IPS DF 6.9 (cell line): ENCODE measurements at regions not wholly inside any gene's neighbourhood (a gene's known extent, or its start where the extent isn't known, plus 50 kb on each side); places are given as distances from the start of the nearest gene placed in this dataset.

ENCODE experiments used
- DNase-seq: peaks from one replicate; pipeline ENCODE4 v3.0.0-alpha.2; 2013; ENCODE audit warnings: low read depth, low spot score
- H3K27ac ChIP-seq: one replicate; pipeline ENCODE4 v1.5.1; 2013; ENCODE audit warnings: low read length, control low read depth
- H3K27me3 ChIP-seq: 2 replicates; pipeline ENCODE4 v1.6.1; 2013; ENCODE audit warnings: mild to moderate bottlenecking, low read length; ENCODE audit not compliant: control insufficient read depth, insufficient read depth
- H3K36me3 ChIP-seq: 2 replicates; pipeline ENCODE4 v1.6.1; 2013; ENCODE audit warnings: low read length; ENCODE audit not compliant: control insufficient read depth, insufficient read depth
- H3K4me1 ChIP-seq: 2 replicates; pipeline ENCODE4 v1.6.1; 2013; ENCODE audit warnings: low read length; ENCODE audit not compliant: control insufficient read depth, insufficient read depth
- H3K4me3 ChIP-seq: 2 replicates; pipeline ENCODE4 v1.5.1; 2013; ENCODE audit warnings: mild to moderate bottlenecking, low read length
- H3K9me3 ChIP-seq: 2 replicates; pipeline ENCODE4 v1.6.1; 2013; ENCODE audit warnings: low read length, inconsistent platforms; ENCODE audit not compliant: control insufficient read depth, insufficient read depth
- WGBS: extraction: QIAGEN DNeasy Blood & Tissue Kit; methylation state at CpG from one replicate; pipeline ENCODE4 v1.1.7; 2013; ENCODE audit warnings: mixed read lengths, missing lambda C conversion rate; ENCODE audit not compliant: insufficient read length, insufficient coverage; 5-methylcytosine and 5-hydroxymethylcytosine counted together

DNA sequence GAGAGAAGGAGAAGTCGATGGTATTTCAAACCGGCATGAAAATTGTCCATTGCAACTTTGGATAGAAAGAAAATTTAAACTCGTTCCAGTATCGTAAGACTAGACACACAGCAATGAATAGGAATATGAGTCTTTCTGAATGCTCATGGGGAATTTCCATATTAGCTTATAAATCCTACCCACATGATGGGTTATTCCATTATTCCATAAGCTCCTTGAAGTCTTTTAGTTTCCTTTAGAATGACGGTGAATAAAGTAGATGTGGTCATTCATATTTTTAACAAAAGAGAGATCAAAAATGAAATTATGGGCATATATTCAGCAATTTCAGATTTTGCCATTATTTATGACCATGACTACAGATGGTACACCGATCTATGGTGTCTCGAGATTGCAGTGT, 163.4 kb upstream of the HMGA2 start:
- Histone ChIP-seq H3K36me3 (no peaks in the 10 kb centered on the region), H3K9me3 (no peaks in the 10 kb centered on the region), H3K27ac (no peak overlapping the region), H3K4me1 (peaks cover 1% of the 10 kb centered on the region; the same call in 1 of the 2 replicates), H3K27me3 (no peaks in the 10 kb centered on the region), H3K4me3 (no peak overlapping the region)
- no peak for DNase-seq
- no CpG with 5 or more reads among the region's 7 CpGs for WGBS

DNA sequence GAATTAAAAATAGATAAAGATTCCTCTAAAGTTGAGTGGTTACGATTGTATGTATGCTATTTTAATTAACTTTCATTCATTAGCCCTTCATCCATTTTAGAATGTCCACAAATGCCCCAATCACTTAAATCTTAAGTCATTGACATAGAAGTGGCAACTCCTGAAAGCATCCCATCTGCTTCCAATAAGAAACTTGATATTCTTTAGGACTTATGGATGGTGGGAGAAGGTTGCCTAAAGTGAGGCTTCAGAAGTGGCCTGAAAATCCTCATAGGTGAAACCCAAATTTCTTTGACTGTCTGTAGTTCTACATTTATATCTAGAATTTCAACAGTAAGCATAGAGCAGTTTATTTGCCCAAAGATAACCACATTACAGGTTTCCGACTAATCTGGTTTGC, 161.7 kb upstream of the HMGA2 start:
- Histone ChIP-seq H3K4me1 (no peaks in the 10 kb centered on the region), H3K36me3 (no peaks in the 10 kb centered on the region), H3K9me3 (no peaks in the 10 kb centered on the region), H3K27me3 (no peaks in the 10 kb centered on the region), H3K27ac (no peak overlapping the region), H3K4me3 (no peak overlapping the region)
- DNase-seq: no peak
- WGBS: no CpG with 5 or more reads among the region's 2 CpGs

DNA sequence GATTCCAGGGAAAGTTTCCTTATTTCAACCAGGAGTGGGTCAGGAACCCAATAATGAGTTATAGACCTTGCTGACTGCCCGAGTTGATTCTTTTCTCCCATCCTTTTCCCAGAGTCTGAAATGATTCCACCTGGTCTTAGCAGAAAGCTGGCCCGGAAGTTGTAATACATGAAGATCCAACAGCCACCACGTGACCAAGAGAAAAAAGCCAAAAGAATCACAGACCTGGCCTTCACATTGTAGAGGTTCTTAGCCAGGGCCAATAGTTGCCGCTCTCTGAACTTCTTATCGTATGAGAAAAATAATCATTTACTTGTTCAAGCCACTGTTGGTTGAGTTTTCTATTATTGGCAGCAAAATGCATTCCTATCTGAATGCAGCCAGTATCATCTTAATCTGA, 161.2 kb upstream of the HMGA2 start:
- Histone ChIP-seq H3K4me3 (no peak overlapping the region), H3K9me3 (no peaks in the 10 kb centered on the region), H3K27me3 (no peaks in the 10 kb centered on the region), H3K27ac (no peak overlapping the region), H3K4me1 (no peaks in the 10 kb centered on the region), H3K36me3 (no peaks in the 10 kb centered on the region)
- WGBS: no CpG with 5 or more reads among the region's 5 CpGs
- no peak for DNase-seq

DNA sequence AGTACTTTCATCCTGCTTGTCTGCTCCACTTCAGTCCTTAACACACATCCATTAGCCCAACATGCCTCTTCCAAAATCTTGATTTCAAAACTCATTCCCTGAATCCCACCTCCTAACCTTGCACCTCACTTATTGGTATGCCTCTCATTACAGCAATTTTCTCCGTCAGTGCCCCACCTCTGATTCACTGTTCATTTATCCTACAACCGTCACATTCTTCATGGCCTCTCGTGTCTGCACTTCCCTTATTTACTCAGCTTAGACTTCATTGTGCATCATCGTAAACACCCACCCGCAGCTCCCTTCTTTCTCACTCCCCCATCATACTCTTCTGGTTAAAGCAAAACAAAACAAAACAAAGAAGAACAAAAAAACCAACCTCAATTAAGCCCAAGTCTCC, 160.6 kb upstream of the HMGA2 start:
- Histone ChIP-seq H3K36me3 (no peaks in the 10 kb centered on the region), H3K27ac (no peak overlapping the region), H3K27me3 (no peaks in the 10 kb centered on the region), H3K4me3 (no peak overlapping the region), H3K4me1 (no peaks in the 10 kb centered on the region), H3K9me3 (no peaks in the 10 kb centered on the region)
- WGBS: no CpG with 5 or more reads among the region's 5 CpGs
- no peak for DNase-seq

DNA sequence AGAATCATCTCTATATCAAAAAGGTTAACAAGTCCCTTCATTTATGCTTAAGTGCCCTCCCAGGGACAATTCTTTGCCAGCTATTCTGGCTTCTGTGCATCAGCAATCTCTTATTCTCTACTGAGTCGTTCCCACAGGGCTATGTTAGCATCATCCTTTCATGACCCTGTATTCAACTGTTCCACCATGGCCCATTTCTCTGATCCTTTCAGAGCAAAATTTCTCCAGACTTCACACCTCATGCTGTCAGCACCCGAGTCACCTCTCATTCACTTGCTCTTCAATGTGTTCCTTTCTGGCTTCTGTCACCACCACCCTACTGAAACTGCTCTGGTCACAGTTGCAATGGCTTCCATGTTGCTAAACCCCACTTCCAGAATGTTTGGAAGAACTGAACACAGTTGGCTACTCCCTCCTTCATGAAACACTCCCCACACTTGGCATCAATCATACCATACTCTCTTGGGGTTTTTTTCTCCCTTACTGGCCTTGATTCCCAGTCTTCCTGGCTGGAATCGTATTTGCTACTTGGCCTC, 159.5 kb upstream of the HMGA2 start:
- no CpG with 5 or more reads among the region's 3 CpGs for WGBS
- no peaks in the 10 kb centered on the region for H3K36me3 ChIP-seq
- H3K9me3 ChIP-seq: no peaks in the 10 kb centered on the region
- DNase-seq: no peak
- no peak overlapping the region for H3K4me3 ChIP-seq
- H3K27ac ChIP-seq: no peak overlapping the region
- H3K27me3 ChIP-seq: no peaks in the 10 kb centered on the region
- H3K4me1 ChIP-seq: no peaks in the 10 kb centered on the region

DNA sequence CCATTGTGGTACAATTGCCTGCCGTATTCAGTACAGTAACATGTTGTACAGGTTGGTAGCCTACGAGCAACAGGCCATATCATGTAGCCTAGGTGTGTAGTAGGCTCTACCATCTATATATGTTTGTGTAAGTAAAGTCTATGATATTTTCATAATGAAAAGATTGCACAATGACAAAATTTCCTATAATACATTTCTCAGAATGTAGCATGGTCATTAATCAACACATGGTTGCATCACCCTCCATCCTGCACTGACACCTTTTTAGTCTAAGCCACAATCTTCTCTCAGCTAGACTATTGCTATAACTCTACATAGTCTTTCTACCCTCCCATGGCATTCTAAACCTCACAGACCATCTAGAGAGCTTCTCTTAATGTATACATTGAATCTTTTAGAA, 158.5 kb upstream of the HMGA2 start:
- no CpG with 5 or more reads among the region's 2 CpGs for WGBS
- Histone ChIP-seq H3K27me3 (no peaks in the 10 kb centered on the region), H3K4me1 (no peaks in the 10 kb centered on the region), H3K4me3 (no peak overlapping the region), H3K9me3 (no peaks in the 10 kb centered on the region), H3K36me3 (no peaks in the 10 kb centered on the region), H3K27ac (no peak overlapping the region)
- DNase-seq: no peak

DNA sequence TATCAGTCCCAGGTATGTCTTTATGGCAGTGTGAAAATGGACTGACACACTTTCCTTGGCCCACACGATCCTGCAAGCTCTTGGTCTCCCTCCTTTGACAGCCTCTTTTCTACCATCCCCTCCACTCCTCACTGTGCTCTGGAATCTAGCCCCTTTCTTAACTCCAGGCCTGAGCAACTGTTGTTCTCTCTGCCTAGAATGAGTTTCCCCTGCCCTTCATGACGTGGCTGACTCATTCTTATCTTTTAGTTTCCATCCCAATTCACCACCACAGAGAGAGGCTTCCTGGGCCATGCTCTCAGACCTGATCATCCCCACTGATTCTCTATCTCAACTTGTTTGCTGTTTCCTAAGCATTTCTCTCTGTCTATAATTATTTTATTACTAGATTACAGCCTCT, 157.4 kb upstream of the HMGA2 start:
- Histone ChIP-seq H3K4me1 (no peaks in the 10 kb centered on the region), H3K27me3 (no peaks in the 10 kb centered on the region), H3K9me3 (no peaks in the 10 kb centered on the region), H3K4me3 (no peak overlapping the region), H3K36me3 (no peaks in the 10 kb centered on the region), H3K27ac (no peak overlapping the region)
- no peak for DNase-seq
- no CpG with 5 or more reads among the region's 2 CpGs for WGBS

DNA sequence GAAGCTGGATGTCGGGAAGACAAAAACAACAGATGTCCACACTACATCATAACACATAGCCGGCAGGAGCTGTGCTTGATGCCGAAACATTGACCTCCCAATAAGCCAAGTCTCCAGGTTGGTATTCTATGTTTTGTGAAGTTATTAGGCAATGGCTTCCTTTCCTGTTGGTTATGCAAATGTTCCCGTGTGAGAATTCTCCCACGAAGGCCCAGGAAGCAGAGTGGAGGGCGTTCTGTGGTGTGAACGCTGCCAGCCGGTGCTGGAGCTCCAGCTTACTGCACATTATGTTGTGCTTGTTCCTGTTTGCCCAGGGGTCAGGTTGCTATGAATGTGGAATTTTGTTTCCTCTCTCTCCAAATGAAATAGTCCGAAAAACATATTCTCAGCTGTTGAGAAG, 156.4 kb upstream of the HMGA2 start:
- no peaks in the 10 kb centered on the region for H3K9me3 ChIP-seq
- DNase-seq: no peak
- H3K36me3 ChIP-seq: no peaks in the 10 kb centered on the region
- H3K27me3 ChIP-seq: no peaks in the 10 kb centered on the region
- H3K4me3 ChIP-seq: no peak overlapping the region
- WGBS: no CpG with 5 or more reads among the region's 9 CpGs
- H3K4me1 ChIP-seq: no peaks in the 10 kb centered on the region
- no peak overlapping the region for H3K27ac ChIP-seq

DNA sequence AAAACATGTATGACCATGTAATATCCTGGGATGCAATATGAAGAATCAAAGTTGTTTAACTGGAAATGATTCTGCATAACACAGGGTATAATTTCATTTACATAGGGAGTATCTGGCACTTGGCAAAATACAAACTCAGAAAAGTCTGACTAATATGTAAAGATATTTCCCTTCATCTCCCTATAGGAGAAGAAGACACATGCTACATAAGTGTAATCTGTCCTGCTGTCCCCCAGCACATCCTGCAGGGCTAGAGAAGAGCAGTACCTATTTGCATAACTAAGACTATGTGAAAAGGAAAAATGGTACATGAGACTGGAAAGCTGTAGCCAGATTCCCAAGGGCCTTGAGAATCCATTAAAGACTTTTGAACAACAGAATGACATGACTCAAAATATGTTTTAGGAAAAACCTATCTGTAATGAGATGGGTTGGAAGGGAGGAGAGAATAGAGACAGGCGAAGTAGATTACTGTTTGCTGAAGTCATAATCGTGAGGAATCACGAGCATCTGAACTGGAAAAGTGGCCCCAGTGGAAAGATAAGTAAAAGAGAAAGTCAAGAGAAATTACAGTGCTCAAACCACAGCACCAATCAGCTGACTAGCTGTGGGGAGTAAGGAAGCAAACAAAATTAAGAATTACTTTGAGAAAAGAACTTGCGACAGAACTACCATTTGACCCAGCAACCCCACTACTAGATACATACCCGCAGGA, 155.1 kb upstream of the HMGA2 start:
- no CpG with 5 or more reads among the region's 5 CpGs for WGBS
- H3K4me1 ChIP-seq: no peaks in the 10 kb centered on the region
- no peaks in the 10 kb centered on the region for H3K27me3 ChIP-seq
- no peaks in the 10 kb centered on the region for H3K36me3 ChIP-seq
- no peaks in the 10 kb centered on the region for H3K9me3 ChIP-seq
- no peak overlapping the region for H3K4me3 ChIP-seq
- DNase-seq: no peak
- H3K27ac ChIP-seq: no peak overlapping the region

DNA sequence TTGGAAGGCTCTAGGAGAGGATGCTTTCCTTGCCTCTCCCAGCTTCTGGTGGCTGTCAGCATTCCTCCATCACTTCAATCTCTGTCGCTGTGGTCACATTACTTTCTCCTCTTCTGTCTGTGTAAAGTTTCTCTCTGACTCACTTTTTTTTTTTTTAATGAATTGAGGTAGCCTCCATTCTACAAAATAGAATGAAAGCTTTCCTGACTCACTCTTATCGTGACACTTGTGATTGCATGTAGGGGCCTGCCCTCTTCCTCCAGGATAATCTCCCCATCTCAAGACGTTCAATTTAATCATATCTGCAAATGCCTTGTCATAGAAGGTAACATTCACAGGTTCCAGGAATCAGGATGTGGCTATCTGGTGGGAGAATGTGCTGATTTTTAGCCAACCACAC, 153.5 kb upstream of the HMGA2 start:
- Histone ChIP-seq H3K4me1 (no peaks in the 10 kb centered on the region), H3K9me3 (no peaks in the 10 kb centered on the region), H3K4me3 (no peak overlapping the region), H3K27ac (no peak overlapping the region), H3K36me3 (no peaks in the 10 kb centered on the region), H3K27me3 (no peaks in the 10 kb centered on the region)
- WGBS: no CpG with 5 or more reads among the region's 3 CpGs
- no peak for DNase-seq

DNA sequence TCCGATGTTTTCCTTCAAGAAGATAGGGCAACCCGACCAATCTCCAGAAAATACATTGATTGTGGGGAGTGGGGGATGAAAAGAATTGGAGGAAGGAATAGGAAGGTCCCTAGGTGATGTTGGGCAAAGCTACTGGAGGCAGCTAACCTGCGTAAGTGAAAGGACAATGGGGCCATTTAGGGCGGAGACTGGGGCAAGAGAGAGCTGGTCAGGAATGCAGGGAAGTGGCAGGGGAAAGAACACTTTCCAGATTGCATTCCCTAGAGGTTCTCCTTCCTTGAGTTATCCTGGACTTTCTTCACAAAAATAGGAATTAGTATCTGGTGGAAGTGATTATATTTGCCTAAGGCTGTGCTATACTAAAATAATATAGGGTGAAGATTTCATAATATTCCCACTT, 151.8 kb upstream of the HMGA2 start:
- H3K36me3 ChIP-seq: no peaks in the 10 kb centered on the region

More for the DNA sequence above, 151.8 kb upstream of the HMGA2 start:
- Histone ChIP-seq H3K27ac (no peak overlapping the region), H3K4me1 (no peaks in the 10 kb centered on the region), H3K9me3 (no peaks in the 10 kb centered on the region), H3K4me3 (no peak overlapping the region), H3K27me3 (no peaks in the 10 kb centered on the region)
- WGBS: no CpG with 5 or more reads among the region's 4 CpGs
- no peak for DNase-seq
